ENCODE measurements at regions not wholly inside any gene's neighbourhood (a gene's known extent, or its start where the extent isn't known, plus 50 kb on each side); places are given as distances from the start of the nearest gene placed in this dataset.

- DNase-seq (ENCODE audit: low read depth in 2 of 2) = no peak
Observed at GRCh38 chr6:40973304-40973703, 65.7 kb downstream of the UNC5CL start.

- DNase-seq (ENCODE audit: low read depth in 2 of 2) = no peak
Observed at GRCh38 chr6:40972814-40973213, 66.2 kb downstream of the UNC5CL start.

GRCh38 chr6:40972190-40972589, 66.8 kb downstream of the UNC5CL start:
- no peak for DNase-seq (ENCODE audit: low read depth in 2 of 2)

- DNase-seq (ENCODE audit: low read depth in 2 of 2) = no peak
Observed at GRCh38 chr6:40968620-40969164, 70.3 kb downstream of the UNC5CL start.

GRCh38 chr6:40966860-40967259, 72.2 kb downstream of the UNC5CL start:
- DNase-seq (ENCODE audit: low read depth in 2 of 2) = no peak

GRCh38 chr6:40965046-40965445, 74.0 kb downstream of the UNC5CL start:
- no peak for DNase-seq (ENCODE audit: low read depth in 2 of 2)

- DNase-seq (ENCODE audit: low read depth in 2 of 2) = no peak
Observed at GRCh38 chr6:40963019-40963418, 76.0 kb downstream of the UNC5CL start.

GRCh38 chr6:40962241-40962640, 76.8 kb downstream of the UNC5CL start:
- DNase-seq (ENCODE audit: low read depth in 2 of 2) = no peak

- no peak for DNase-seq (ENCODE audit: low read depth in 2 of 2)
Observed at GRCh38 chr6:40961831-40962230, 77.2 kb downstream of the UNC5CL start.

GRCh38 chr6:40960742-40961430, 78.1 kb downstream of the UNC5CL start:
- no peak for DNase-seq (ENCODE audit: low read depth in 2 of 2)

GRCh38 chr6:40959781-40960327, 79.2 kb downstream of the UNC5CL start:
- no peak for DNase-seq (ENCODE audit: low read depth in 2 of 2)

- DNase-seq (ENCODE audit: low read depth in 2 of 2) = no peak
Observed at GRCh38 chr6:40958738-40959137, 80.3 kb downstream of the UNC5CL start.

- DNase-seq (ENCODE audit: low read depth in 2 of 2) = no peak
Observed at GRCh38 chr6:40957616-40958492, 81.2 kb downstream of the UNC5CL start.

GRCh38 chr6:40956936-40957335, 82.1 kb downstream of the UNC5CL start:
- DNase-seq (ENCODE audit: low read depth in 2 of 2) = no peak

GRCh38 chr6:40955178-40955545, 83.9 kb downstream of the UNC5CL start:
- DNase-seq (ENCODE audit: low read depth in 2 of 2) = no peak

GRCh38 chr6:40954446-40955177, 84.4 kb downstream of the UNC5CL start:
- no peak for DNase-seq (ENCODE audit: low read depth in 2 of 2)

- no peak for DNase-seq (ENCODE audit: low read depth in 2 of 2)
Observed at GRCh38 chr6:40953486-40953885, 85.5 kb downstream of the UNC5CL start.

GRCh38 chr6:40950986-40951698, 87.9 kb downstream of the UNC5CL start:
- DNase-seq (ENCODE audit: low read depth in 2 of 2) = no peak

- DNase-seq (ENCODE audit: low read depth in 2 of 2) = no peak
Observed at GRCh38 chr6:40948570-40948969, 90.5 kb downstream of the UNC5CL start.

- DNase-seq (ENCODE audit: low read depth in 2 of 2) = no peak
Observed at GRCh38 chr6:40947876-40948526, 91.0 kb downstream of the UNC5CL start.

All from stimulated activated CD4-positive, alpha-beta T cell treated with anti-CD3 and anti-CD28 coated beads, Interleukin-1b, Interleukin-23, amount 100 ng/mL, for 4 hours (primary cell).